GM19025 (cell line): ENCODE measurements at regions not wholly inside any gene's neighbourhood (a gene's known extent, or its start where the extent isn't known, plus 50 kb on each side); places are given as distances from the start of the nearest gene placed in this dataset.
A peak's percentile ranks its signal among the peaks of the same experiment; 100 is the strongest.
"Not testable (repeated sequence)": the region's sequence is repeated elsewhere in the genome, so short reads cannot be mapped to it uniquely, and the experiment has no call there.

Experiments used
- ATAC-seq: cut with Tn5 transposase; IDR thresholded peaks from one replicate; pipeline ENCODE4 v1.9.1; 2021; ENCODE audit warnings: mild to moderate bottlenecking, low read depth, moderate library complexity; ENCODE audit not compliant: unreplicated experiment

GRCh38 chr3:168802766-168803165, 707.0 kb upstream of the GOLIM4 start:
- ATAC-seq: no peak

- ATAC-seq: no peak
Measured at GRCh38 chr3:168801794-168802193, 706.1 kb upstream of the GOLIM4 start.

- ATAC-seq: no peak
Measured at GRCh38 chr3:168796339-168796738, 700.6 kb upstream of the GOLIM4 start.

GRCh38 chr3:168794427-168794826, 698.7 kb upstream of the GOLIM4 start:
- ATAC-seq: no peak

GRCh38 chr3:168782193-168782592, 686.5 kb upstream of the GOLIM4 start:
- no peak for ATAC-seq

- not testable (repeated sequence) for ATAC-seq
Measured at GRCh38 chr3:168779970-168780645, 684.4 kb upstream of the GOLIM4 start.

GRCh38 chr3:168753724-168754123, 658.0 kb upstream of the GOLIM4 start:
- ATAC-seq: no peak

GRCh38 chr3:168752339-168752738, 656.6 kb upstream of the GOLIM4 start:
- ATAC-seq: no peak

GRCh38 chr3:168747697-168748096, 652.0 kb upstream of the GOLIM4 start:
- no peak for ATAC-seq

GRCh38 chr3:168738527-168739325, 643.0 kb upstream of the GOLIM4 start:
- no peak for ATAC-seq

GRCh38 chr3:168736202-168736601, 640.5 kb upstream of the GOLIM4 start:
- ATAC-seq: no peak

- ATAC-seq: no peak
Measured at GRCh38 chr3:168730073-168730472, 634.3 kb upstream of the GOLIM4 start.

GRCh38 chr3:168722091-168722490, 626.4 kb upstream of the GOLIM4 start:
- ATAC-seq: no peak

GRCh38 chr3:168714609-168715240, 619.0 kb upstream of the GOLIM4 start:
- ATAC-seq: peak; percentile 98

GRCh38 chr3:168709073-168709472, 613.3 kb upstream of the GOLIM4 start:
- ATAC-seq: no peak

GRCh38 chr3:168707900-168708299, 612.2 kb upstream of the GOLIM4 start:
- no peak for ATAC-seq

GRCh38 chr3:168705412-168705811, 609.7 kb upstream of the GOLIM4 start:
- no peak for ATAC-seq

GRCh38 chr3:168696051-168696450, 600.3 kb upstream of the GOLIM4 start:
- ATAC-seq: no peak

- no peak for ATAC-seq
Measured at GRCh38 chr3:168693870-168694269, 598.1 kb upstream of the GOLIM4 start.

- ATAC-seq: no peak
Measured at GRCh38 chr3:168688267-168688666, 592.5 kb upstream of the GOLIM4 start.

GRCh38 chr3:168684519-168684918, 588.8 kb upstream of the GOLIM4 start:
- no peak for ATAC-seq

GRCh38 chr3:168678730-168679129, 583.0 kb upstream of the GOLIM4 start:
- no peak for ATAC-seq
